Muscle layer of colon (tissue), 2 donors: ENCODE measurements at regions not wholly inside any gene's neighbourhood (a gene's known extent, or its start where the extent isn't known, plus 50 kb on each side); places are given as distances from the start of the nearest gene placed in this dataset.

Source experiments
- H3K27ac ChIP-seq: one replicate; pipeline ENCODE4 v1.7.0; 2013; ENCODE audit warnings: low read depth, mild to moderate bottlenecking, low read length, moderate library complexity
- H3K27me3 ChIP-seq, 2 donors: one replicate each; pipeline ENCODE4 v1.7.0; 2013; ENCODE audit warnings: low read length in 2 of 2, mild to moderate bottlenecking in 2 of 2; ENCODE audit not compliant: insufficient read depth in 2 of 2, control insufficient read depth in 1 of 2
- H3K36me3 ChIP-seq: one replicate; pipeline ENCODE4 v1.7.0; 2013; ENCODE audit warnings: mild to moderate bottlenecking, low read length; ENCODE audit not compliant: insufficient read depth
- H3K4me1 ChIP-seq: one replicate; pipeline ENCODE4 v1.7.0; 2013; ENCODE audit warnings: mild to moderate bottlenecking, low read length; ENCODE audit not compliant: insufficient read depth
- H3K4me3 ChIP-seq, 2 donors: one replicate each; pipeline ENCODE4 v1.7.0; 2013; ENCODE audit warnings: low read length in 2 of 2, low read depth in 1 of 2, mild to moderate bottlenecking in 1 of 2, moderate library complexity in 1 of 2
- H3K9ac ChIP-seq: one replicate; pipeline ENCODE4 v1.7.0; 2013; ENCODE audit warnings: low read length
- H3K9me3 ChIP-seq: one replicate; pipeline ENCODE4 v1.7.0; 2013; ENCODE audit warnings: mild to moderate bottlenecking, low read length
- donor health status: abdominal sarcoma.
- donor health status: Adenocarcinoma of cecum.

GRCh38 chr7:13770305-13770704 lies 219.2 kb downstream of the ETV1 start:
- Histone ChIP-seq H3K36me3 (no peaks in the 10 kb centered on the region), H3K4me1 (no peaks in the 10 kb centered on the region), H3K27ac (no peak overlapping the region), H3K4me3 (no peak overlapping the region), H3K9ac (no peak overlapping the region), H3K27me3 (no peaks in the 10 kb centered on the region), H3K9me3 (no peaks in the 10 kb centered on the region)

DNA sequence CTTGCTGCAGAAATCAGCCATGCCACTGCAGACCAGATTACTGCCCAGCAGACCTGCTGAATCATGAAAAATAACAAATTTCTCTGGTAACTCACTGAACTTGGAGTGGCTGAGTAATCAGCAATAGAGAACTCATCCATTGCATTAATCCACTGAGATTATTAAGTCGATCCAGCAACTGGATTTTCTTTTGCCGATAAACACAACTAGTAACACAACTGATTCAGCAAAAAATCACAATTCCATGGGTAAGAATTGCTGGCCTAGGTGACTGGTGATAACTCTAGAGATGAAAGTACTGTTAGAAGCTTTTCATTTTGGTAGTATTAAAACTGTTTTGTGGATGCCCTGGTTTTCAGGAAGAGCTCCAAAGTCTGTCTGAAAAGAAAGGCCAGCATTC lies 214.5 kb downstream of the ETV1 start:
- Histone ChIP-seq H3K4me3 (no peak overlapping the region), H3K4me1 (no peaks in the 10 kb centered on the region), H3K9ac (no peak overlapping the region), H3K36me3 (no peaks in the 10 kb centered on the region), H3K9me3 (no peaks in the 10 kb centered on the region), H3K27ac (no peak overlapping the region), H3K27me3 (no peaks in the 10 kb centered on the region)

DNA sequence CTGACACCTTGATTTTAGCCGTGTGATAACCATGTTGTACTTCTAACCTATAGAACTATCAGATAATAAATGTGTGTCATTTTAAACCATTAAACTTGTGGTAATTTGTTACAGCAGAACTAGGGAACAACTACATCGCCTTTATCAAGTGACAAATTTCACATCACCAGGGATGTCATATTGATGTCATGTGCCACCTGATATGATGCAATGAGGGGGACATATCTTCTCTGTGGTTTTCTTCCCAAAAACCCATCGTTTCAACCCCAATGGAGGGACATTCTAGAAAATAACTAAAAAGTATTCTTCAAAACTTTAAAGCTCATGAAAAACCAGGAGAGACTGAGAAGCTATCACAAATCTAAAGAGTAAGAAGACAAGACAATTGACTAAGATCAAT lies 212.2 kb downstream of the ETV1 start:
- Histone ChIP-seq H3K9me3 (no peaks in the 10 kb centered on the region), H3K36me3 (no peaks in the 10 kb centered on the region), H3K9ac (no peak overlapping the region), H3K27me3 (no peaks in the 10 kb centered on the region), H3K4me1 (no peaks in the 10 kb centered on the region), H3K27ac (no peak overlapping the region), H3K4me3 (no peak overlapping the region)

DNA sequence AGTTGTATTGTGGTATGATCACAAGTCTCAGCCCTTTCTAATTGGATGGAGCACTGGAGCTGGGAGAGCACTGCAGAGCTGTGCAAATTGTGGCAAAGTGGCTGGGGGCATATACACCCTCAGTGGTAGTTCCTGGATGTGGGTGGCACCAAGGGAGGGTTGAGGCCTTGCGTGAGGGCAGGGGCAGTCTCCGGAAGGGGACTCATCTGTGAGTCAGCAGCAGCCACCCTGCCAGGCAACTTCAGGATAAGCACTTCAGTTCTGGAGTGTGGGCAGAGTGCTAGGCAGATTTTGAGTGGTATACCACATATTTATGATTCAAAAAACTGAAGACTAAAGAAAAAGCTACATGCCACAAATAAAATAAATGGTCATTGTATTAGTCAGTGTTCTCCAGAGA lies 210.5 kb downstream of the ETV1 start:
- H3K36me3 ChIP-seq: no peaks in the 10 kb centered on the region
- H3K27me3 ChIP-seq: no peaks in the 10 kb centered on the region
- no peaks in the 10 kb centered on the region for H3K4me1 ChIP-seq
- H3K9me3 ChIP-seq: no peaks in the 10 kb centered on the region
- H3K27ac ChIP-seq: no peak overlapping the region
- H3K9ac ChIP-seq: no peak overlapping the region
- no peak overlapping the region for H3K4me3 ChIP-seq

DNA sequence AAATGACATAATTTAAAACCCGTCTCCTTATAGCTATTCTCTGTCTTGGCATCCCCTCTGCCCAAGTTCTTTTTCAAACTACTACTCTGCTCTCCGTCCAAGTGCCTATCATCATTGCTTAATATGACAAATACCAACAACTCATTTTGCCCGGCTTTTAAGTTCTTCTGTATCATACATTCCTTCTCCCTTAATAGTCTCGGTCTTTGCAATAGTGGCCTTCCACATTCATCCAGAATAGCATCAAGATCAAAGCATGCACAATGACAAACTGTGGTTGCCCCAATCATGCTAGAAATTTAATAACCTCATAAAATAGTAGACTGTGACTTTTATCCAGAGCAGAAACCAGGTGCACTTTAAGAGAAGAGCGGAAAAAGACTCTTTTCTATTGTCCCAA lies 198.9 kb downstream of the ETV1 start:
- no peak overlapping the region for H3K27ac ChIP-seq
- H3K4me3 ChIP-seq: no peak overlapping the region
- H3K4me1 ChIP-seq: no peaks in the 10 kb centered on the region
- H3K9ac ChIP-seq: no peak overlapping the region
- H3K9me3 ChIP-seq: no peaks in the 10 kb centered on the region
- H3K27me3 ChIP-seq: no peaks in the 10 kb centered on the region
- no peaks in the 10 kb centered on the region for H3K36me3 ChIP-seq

GRCh38 chr7:13792208-13792607 lies 197.3 kb downstream of the ETV1 start:
- no peaks in the 10 kb centered on the region for H3K27me3 ChIP-seq
- no peak overlapping the region for H3K9ac ChIP-seq
- no peaks in the 10 kb centered on the region for H3K36me3 ChIP-seq
- no peak overlapping the region for H3K4me3 ChIP-seq
- no peaks in the 10 kb centered on the region for H3K9me3 ChIP-seq
- no peaks in the 10 kb centered on the region for H3K4me1 ChIP-seq
- no peak overlapping the region for H3K27ac ChIP-seq

GRCh38 chr7:13793926-13794325 lies 195.5 kb downstream of the ETV1 start:
- Histone ChIP-seq H3K9ac (no peak overlapping the region), H3K9me3 (no peaks in the 10 kb centered on the region)

GRCh38 chr7:13794581-13794980 lies 194.9 kb downstream of the ETV1 start:
- H3K4me1 ChIP-seq: no peaks in the 10 kb centered on the region
- no peaks in the 10 kb centered on the region for H3K9me3 ChIP-seq
- no peaks in the 10 kb centered on the region for H3K27me3 ChIP-seq
- no peak overlapping the region for H3K4me3 ChIP-seq
- H3K9ac ChIP-seq: no peak overlapping the region
- H3K27ac ChIP-seq: no peak overlapping the region
- H3K36me3 ChIP-seq: no peaks in the 10 kb centered on the region

More at GRCh38 chr7:13793926-13794325, 195.5 kb downstream of the ETV1 start:
- Histone ChIP-seq H3K4me3 (no peak overlapping the region), H3K36me3 (no peaks in the 10 kb centered on the region), H3K4me1 (no peaks in the 10 kb centered on the region), H3K27ac (no peak overlapping the region), H3K27me3 (no peaks in the 10 kb centered on the region)

GRCh38 chr7:13797545-13797944 lies 191.9 kb downstream of the ETV1 start:
- Histone ChIP-seq H3K27ac (no peak overlapping the region), H3K4me1 (no peaks in the 10 kb centered on the region), H3K4me3 (no peak overlapping the region), H3K9me3 (no peaks in the 10 kb centered on the region), H3K36me3 (no peaks in the 10 kb centered on the region), H3K27me3 (no peaks in the 10 kb centered on the region), H3K9ac (no peak overlapping the region)

GRCh38 chr7:13800694-13801448 lies 188.6 kb downstream of the ETV1 start:
- Histone ChIP-seq H3K9me3 (no peaks in the 10 kb centered on the region), H3K27ac (no peak overlapping the region), H3K9ac (no peak overlapping the region), H3K4me3 (no peak overlapping the region), H3K27me3 (no peaks in the 10 kb centered on the region), H3K36me3 (no peaks in the 10 kb centered on the region), H3K4me1 (no peaks in the 10 kb centered on the region)

DNA sequence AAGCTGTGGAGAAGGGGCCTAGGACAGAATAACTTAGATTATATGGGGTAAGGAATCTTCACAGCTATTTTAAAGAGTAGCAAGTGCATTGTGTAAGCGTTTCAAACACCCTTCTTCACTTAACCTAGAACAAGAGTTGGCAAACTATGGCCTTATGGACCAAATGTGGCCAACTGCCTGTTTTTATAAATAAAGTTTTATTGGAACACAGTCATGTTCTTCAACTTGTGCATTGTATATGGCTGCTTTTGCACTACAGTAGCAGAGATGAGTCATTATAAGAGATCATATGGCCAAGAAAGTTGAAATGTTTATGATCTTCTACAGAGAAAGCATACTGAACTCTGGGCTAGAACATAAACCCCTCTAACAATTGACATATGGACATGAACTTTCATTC lies 187.8 kb downstream of the ETV1 start:
- Histone ChIP-seq H3K27me3 (no peaks in the 10 kb centered on the region), H3K36me3 (no peaks in the 10 kb centered on the region), H3K9me3 (no peaks in the 10 kb centered on the region), H3K4me3 (no peak overlapping the region), H3K4me1 (no peaks in the 10 kb centered on the region), H3K27ac (no peak overlapping the region), H3K9ac (no peak overlapping the region)

- Histone ChIP-seq H3K9me3 (no peaks in the 10 kb centered on the region), H3K9ac (no peak overlapping the region), H3K36me3 (no peaks in the 10 kb centered on the region), H3K27ac (no peak overlapping the region), H3K4me1 (no peaks in the 10 kb centered on the region), H3K27me3 (no peaks in the 10 kb centered on the region), H3K4me3 (no peak overlapping the region)
Measured at GRCh38 chr7:13802651-13803050, 186.8 kb downstream of the ETV1 start.
